K562 (cell line): ENCODE measurements at regions not wholly inside any gene's neighbourhood (a gene's known extent, or its start where the extent isn't known, plus 50 kb on each side); places are given as distances from the start of the nearest gene placed in this dataset.

Experiments
- ATAC-seq: fragments of 200-7000 bp; cut with Tn5 transposase; 3 replicates; pipeline ENCODE4 v1.9.1; 2020; ENCODE audit warnings: moderate library complexity
- BruUV-seq: library from RNA; stranded (reverse); fragments of 400-500 nt; replicated peaks from 2 replicates; lab custom pipeline; 2021; lab: Mats Ljungman, UMichigan
- CTCF ChIA-PET: fragments of 300-600 bp; formaldehyde crosslinking; extraction: SDS; loops from one replicate; lab custom pipeline; 2021; ENCODE audit warnings: low intra/inter-chr PET ratio; lab: Yijun Ruan, JAX
- POLR2A ChIA-PET: fragments of 300-600, 350-650 bp; sonication (Branson Sonifier 250); formaldehyde crosslinking; extraction: SDS; loops from one replicate; lab custom pipeline; 2021; ENCODE audit warnings: antibody characterized with exemption, inconsistent platforms; lab: Yijun Ruan, JAX
- DNase-seq, 4 experiments: peaks; one replicate each; pipeline versions ENCODE4 v3.0.0 to v3.0.0-alpha.2; 2011 to 2018; ENCODE audit warnings: low spot score in 3 of 4, mixed read lengths in 3 of 4; ENCODE audit errors: extremely low read depth in 1 of 4
- FAIRE-seq: peaks from 2 replicates; lab custom pipeline; 2011; peaks lifted over from hg19 to GRCh38; lab: Jason Lieb, UNC
- H2AFZ ChIP-seq: 2 replicates; pipeline ENCODE4 v1.6.0; 2011; ENCODE audit warnings: low read depth, low read length, control low read depth, inconsistent platforms
- H3K27ac ChIP-seq: fragments of 200-600 bp; 3 replicates; pipeline ENCODE4 v1.8.0; 2011; ENCODE audit warnings: low read depth, mild to moderate bottlenecking, control low read depth, inconsistent platforms, low read length, moderate library complexity, mixed read lengths; ENCODE audit errors: extremely low read depth
- H3K27me3 ChIP-seq, 2 experiments: fragments of 300-600 bp in 1 of 2; 2 replicates in 1 of 2; 3 replicates in 1 of 2; pipeline versions ENCODE4 v1.6.0 to v1.8.0; 2011; ENCODE audit warnings: inconsistent platforms in 2 of 2, low read length in 2 of 2, mild to moderate bottlenecking in 1 of 2, mixed read lengths in 1 of 2, moderate library complexity in 1 of 2; ENCODE audit not compliant: control insufficient read depth in 2 of 2, insufficient read depth in 2 of 2
- H3K36me3 ChIP-seq: fragments of 300-600 bp; 3 replicates; pipeline ENCODE4 v1.8.0; 2011; ENCODE audit warnings: mild to moderate bottlenecking, low read length, inconsistent platforms; ENCODE audit not compliant: control insufficient read depth, insufficient read depth
- H3K4me1 ChIP-seq, 2 experiments: fragments of 200-600 bp in 1 of 2; replicated peaks in 1 of 2; 2 replicates in 1 of 2; 3 replicates in 1 of 2; pipeline versions ENCODE4 v1.5.1 to v1.8.0; 2011; ENCODE audit warnings: inconsistent platforms in 2 of 2, low read length in 2 of 2, mild to moderate bottlenecking in 1 of 2, mixed read lengths in 1 of 2, moderate library complexity in 1 of 2; ENCODE audit not compliant: control insufficient read depth in 2 of 2, insufficient read depth in 2 of 2
- H3K4me2 ChIP-seq: 2 replicates; pipeline ENCODE4 v1.6.1; 2011; ENCODE audit warnings: low read length, control low read depth, inconsistent platforms, mixed read lengths; ENCODE audit not compliant: insufficient read depth
- H3K4me3 ChIP-seq: fragments of 200-600 bp; sonication (generic), shearing (Covaris generic); 2 replicates; pipeline ENCODE4 v1.5.1; 2016; ENCODE audit warnings: control low read depth, inconsistent platforms
- H3K79me2 ChIP-seq: fragments of 200-600 bp; 3 replicates; pipeline ENCODE4 v1.8.0; 2011; ENCODE audit warnings: low read length, inconsistent platforms; ENCODE audit not compliant: control insufficient read depth, insufficient read depth
- H3K9ac ChIP-seq, 2 experiments: 2 replicates each; pipeline versions ENCODE4 v1.6.0 to v1.6.1; 2011; ENCODE audit warnings: low read depth in 2 of 2, low read length in 2 of 2, control low read depth in 1 of 2, inconsistent platforms in 1 of 2, mild to moderate bottlenecking in 1 of 2, mixed read lengths in 1 of 2; ENCODE audit not compliant: insufficient read depth in 1 of 2
- H3K9me1 ChIP-seq: one replicate; pipeline ENCODE4 v1.6.0; 2011; ENCODE audit warnings: inconsistent platforms, mild to moderate bottlenecking, low read length, moderate library complexity; ENCODE audit not compliant: control insufficient read depth, insufficient read depth
- H3K9me3 ChIP-seq: replicated peaks from 2 replicates; pipeline ENCODE4 v1.5.1; 2011; ENCODE audit warnings: low read depth, low read length, inconsistent platforms; ENCODE audit not compliant: control insufficient read depth, insufficient read depth
- H4K20me1 ChIP-seq: replicated peaks from 2 replicates; pipeline ENCODE4 v1.6.1; 2011; ENCODE audit warnings: low read length, inconsistent platforms, mixed read lengths; ENCODE audit not compliant: control insufficient read depth, insufficient read depth
- ZNF121 ChIP-seq: sonication (generic); formaldehyde crosslinking; conservative IDR thresholded peaks from 2 replicates; pipeline ENCODE4 v1.8.0; 2022; ENCODE audit warnings: missing genetic modification reagents
- WGBS: fragments of 100-300 bp; shearing (Covaris generic); methylation state at CpG from one replicate; pipeline ENCODE4 v1.1.6; 2016; ENCODE audit warnings: low coverage, mixed read lengths; ENCODE audit not compliant: insufficient coverage; ENCODE audit errors: missing lambda C conversion rate; 5-methylcytosine and 5-hydroxymethylcytosine counted together
- in situ Hi-C: fragments of 300-500 bp; cut with MboI; formaldehyde crosslinking; loops from 4 replicates; pipeline ENCODE4 v1.15.0; 2018; ENCODE audit warnings: inconsistent platforms, mixed read lengths
- intact Hi-C: fragments of 100-400 bp; cut with micrococcal nuclease; formaldehyde crosslinking; loops from 2 replicates; pipeline ENCODE4 v1.14.2; 2022
- TF ChIP-seq, protein P1 (sequence below): fragments of 450-650 bp; IDR thresholded peaks from 2 replicates; pipeline ENCODE4 v1.6.1; 2017; ENCODE audit warnings: antibody characterized with exemption, mild to moderate bottlenecking

DNA sequence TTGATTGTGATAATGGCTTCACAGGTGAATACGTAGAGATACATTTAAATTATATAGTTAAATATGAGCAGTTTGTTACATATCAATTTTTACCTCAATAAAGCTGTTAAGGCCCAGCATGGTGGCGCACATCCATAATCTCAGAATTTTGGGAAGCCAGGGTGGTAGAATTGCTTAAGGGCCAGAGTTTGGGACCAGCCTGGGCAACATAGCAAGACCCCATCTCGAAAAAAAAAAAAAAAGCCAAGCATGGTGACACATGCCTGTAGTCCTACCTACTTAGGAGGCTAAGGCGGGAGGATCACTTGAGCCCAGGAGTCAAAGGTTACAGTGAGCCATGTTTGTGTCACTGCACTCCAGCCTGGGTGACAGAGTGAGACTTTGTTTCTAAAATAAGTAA is 138.7 kb upstream of the TMEM161B start:
- Histone ChIP-seq H3K4me3 (no peak overlapping the region), H3K4me1 (no peaks in the 10 kb centered on the region), H3K36me3 (no peaks in the 10 kb centered on the region), H4K20me1 (no peaks in the 10 kb centered on the region), H2AFZ (no peak overlapping the region), H3K4me2 (no peak overlapping the region), H3K9me3 (no peaks in the 10 kb centered on the region), H3K79me2 (no peaks in the 10 kb centered on the region), H3K27ac (no peak overlapping the region), H3K9me1 (no peaks in the 10 kb centered on the region), H3K9ac (no peak overlapping the region), H3K27me3 (no peaks in the 10 kb centered on the region)
- no peak for FAIRE-seq
- ChIA-PET POLR2A (no interaction called here), CTCF (no interaction called here)
- in situ Hi-C loops: no loop called here
- no peak for DNase-seq
- BruUV-seq: no TSS peak
- no peak for ATAC-seq
- 18% methylated on average over 4 of the region's 4 CpGs for WGBS
- intact Hi-C loops: no loop called here
- peak; percentile 66; the same call in 1 of the 2 replicates for TF ChIP-seq ZNF121 (CRISPR knock-in tag)
- TF ChIP-seq, protein P1, sequence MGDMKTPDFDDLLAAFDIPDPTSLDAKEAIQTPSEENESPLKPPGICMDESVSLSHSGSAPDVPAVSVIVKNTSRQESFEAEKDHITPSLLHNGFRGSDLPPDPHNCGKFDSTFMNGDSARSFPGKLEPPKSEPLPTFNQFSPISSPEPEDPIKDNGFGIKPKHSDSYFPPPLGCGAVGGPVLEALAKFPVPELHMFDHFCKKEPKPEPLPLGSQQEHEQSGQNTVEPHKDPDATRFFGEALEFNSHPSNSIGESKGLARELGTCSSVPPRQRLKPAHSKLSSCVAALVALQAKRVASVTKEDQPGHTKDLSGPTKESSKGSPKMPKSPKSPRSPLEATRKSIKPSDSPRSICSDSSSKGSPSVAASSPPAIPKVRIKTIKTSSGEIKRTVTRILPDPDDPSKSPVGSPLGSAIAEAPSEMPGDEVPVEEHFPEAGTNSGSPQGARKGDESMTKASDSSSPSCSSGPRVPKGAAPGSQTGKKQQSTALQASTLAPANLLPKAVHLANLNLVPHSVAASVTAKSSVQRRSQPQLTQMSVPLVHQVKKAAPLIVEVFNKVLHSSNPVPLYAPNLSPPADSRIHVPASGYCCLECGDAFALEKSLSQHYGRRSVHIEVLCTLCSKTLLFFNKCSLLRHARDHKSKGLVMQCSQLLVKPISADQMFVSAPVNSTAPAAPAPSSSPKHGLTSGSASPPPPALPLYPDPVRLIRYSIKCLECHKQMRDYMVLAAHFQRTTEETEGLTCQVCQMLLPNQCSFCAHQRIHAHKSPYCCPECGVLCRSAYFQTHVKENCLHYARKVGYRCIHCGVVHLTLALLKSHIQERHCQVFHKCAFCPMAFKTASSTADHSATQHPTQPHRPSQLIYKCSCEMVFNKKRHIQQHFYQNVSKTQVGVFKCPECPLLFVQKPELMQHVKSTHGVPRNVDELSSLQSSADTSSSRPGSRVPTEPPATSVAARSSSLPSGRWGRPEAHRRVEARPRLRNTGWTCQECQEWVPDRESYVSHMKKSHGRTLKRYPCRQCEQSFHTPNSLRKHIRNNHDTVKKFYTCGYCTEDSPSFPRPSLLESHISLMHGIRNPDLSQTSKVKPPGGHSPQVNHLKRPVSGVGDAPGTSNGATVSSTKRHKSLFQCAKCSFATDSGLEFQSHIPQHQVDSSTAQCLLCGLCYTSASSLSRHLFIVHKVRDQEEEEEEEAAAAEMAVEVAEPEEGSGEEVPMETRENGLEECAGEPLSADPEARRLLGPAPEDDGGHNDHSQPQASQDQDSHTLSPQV: no peak
